NCI-H345 (cell line): ENCODE measurements at regions not wholly inside any gene's neighbourhood (a gene's known extent, or its start where the extent isn't known, plus 50 kb on each side); places are given as distances from the start of the nearest gene placed in this dataset.

Source experiments
- DNase-seq: peaks from one replicate; lab custom pipeline; 2025; lab: John Stamatoyannopoulos, UW

GRCh38 chr3:148223266-148223665, 474.4 kb upstream of the AGTR1 start:
- DNase-seq: no peak

- DNase-seq: no peak
Measured at GRCh38 chr3:148226246-148226645, 471.5 kb upstream of the AGTR1 start.

GRCh38 chr3:148227534-148227933, 470.2 kb upstream of the AGTR1 start:
- DNase-seq: no peak

- no peak for DNase-seq
Measured at GRCh38 chr3:148229107-148229506, 468.6 kb upstream of the AGTR1 start.

GRCh38 chr3:148230473-148230872, 467.2 kb upstream of the AGTR1 start:
- DNase-seq: no peak

DNA sequence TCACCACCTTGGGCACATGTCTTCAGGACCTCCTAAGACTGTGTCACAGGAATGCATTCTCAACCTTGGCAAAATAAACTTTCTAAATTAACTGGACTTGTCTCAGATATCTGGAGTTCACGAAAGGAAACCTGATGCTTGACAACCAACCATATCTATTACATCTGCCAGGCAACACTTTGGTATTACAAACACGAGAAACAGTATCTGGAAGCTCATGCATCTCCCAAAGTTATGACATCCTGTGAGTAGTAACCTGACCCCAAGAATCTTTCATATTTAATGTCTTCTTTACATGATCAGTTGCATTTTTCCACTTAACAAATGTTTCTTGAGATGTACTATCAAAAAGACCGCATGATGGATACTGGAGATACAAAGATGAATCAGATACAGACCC, 465.3 kb upstream of the AGTR1 start:
- DNase-seq: no peak

DNA sequence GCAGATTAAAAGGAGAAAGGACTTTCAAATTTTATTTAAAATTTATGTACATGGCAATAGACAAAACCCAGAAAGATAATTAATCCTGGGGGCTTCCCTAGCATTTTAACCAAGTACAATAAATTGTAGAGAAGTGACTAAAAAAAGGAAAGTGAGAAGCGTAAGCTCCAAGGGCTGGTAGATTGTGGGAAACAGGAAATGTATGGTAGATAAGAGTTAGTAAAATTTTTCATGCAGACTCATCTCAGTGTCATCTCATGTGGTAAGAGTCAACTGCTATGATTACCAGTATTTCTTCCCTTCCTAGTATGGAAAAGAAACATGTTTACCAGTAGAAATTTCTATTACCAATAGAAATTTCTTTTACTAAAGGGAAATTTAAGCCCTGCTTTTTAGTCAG, 464.3 kb upstream of the AGTR1 start:
- no peak for DNase-seq

DNA sequence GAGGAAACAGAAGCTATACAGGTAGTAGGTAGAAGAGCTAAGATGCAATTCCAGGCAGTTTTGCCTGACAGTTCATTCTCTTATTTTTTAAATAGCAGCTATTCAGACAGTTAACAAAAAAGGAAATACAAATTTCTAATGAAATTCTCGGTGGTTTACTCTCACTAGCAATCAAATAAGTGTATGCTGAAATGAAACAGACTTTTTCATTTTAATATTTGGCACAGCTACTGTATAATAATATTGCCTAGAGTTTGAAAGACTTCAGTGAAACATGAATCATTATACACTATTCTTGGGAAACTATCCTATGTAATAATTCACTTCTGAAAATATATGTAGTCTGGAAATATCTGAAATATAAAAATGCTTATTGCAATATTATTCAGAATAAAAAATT, 463.2 kb upstream of the AGTR1 start:
- no peak for DNase-seq

GRCh38 chr3:148235566-148235965, 462.1 kb upstream of the AGTR1 start:
- DNase-seq: no peak

DNA sequence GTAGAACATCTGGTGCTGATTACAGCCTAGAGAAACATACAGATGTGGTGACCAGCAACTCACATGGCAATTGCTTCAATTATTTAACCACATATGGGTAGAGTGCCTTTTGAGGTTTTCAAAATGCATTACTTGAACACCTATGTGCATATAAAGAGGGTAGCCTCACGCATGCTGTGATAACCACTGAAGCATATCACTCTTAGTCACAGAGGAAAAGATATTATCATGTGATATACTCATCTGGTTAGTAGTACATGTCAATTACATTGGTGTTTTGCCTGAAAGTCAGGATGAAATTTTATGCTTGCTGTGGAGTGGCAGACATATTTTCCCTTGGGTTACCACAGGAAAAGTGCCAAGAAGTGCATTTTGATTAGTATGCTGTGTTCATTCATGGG, 459.3 kb upstream of the AGTR1 start:
- DNase-seq: peak; percentile 6

GRCh38 chr3:148240351-148240750, 457.4 kb upstream of the AGTR1 start:
- no peak for DNase-seq

DNA sequence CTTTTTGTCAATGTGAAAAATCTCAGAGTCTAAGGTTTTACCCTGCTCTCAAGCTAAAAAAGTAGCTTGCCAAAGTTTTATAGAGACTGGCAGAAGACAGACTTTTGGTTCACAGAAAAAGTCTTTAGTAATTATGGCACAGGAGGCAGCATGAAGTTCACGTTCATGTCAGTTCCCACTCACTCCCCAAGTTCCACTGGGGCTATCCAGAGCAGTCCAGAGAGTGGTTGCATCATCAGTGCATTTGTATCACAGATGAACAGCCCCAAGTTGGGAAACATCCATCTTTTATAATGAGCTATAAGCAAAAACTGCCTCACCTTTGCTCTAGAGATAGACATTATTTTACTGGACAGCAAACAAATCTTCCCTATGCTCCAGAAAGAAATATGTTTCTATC, 454.1 kb upstream of the AGTR1 start:
- DNase-seq: no peak

DNA sequence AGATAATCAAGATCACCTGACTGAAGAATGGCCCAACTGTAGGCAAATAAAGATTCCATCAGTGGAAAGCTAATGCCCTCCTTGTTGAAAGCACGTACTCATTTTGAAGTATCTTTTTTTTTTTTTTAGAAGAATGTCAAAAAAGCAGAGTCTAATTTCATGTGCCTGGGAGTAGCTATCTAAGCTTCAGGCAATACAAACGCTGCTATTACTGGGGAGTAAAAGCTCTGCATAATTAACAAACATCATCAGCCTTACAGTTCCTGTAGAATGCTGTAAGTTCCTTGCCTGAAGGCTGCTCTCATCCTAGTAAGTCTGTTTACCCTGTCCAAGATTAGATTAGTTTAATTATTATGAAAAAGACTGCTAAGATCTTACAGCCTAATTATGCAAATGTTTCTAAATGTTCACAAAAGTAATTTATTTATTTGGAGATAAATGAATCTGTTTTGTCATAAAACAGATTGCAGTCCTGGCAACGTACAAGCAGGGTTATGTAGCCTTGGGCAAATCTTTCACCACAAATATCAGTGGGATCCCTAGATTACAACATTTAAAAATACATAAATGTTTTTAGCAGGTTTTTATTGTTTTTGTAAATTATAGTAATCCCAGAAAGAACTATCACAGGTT, 451.3 kb upstream of the AGTR1 start:
- DNase-seq: no peak

GRCh38 chr3:148253713-148254112, 444.0 kb upstream of the AGTR1 start:
- DNase-seq: no peak

GRCh38 chr3:148254402-148254801, 443.3 kb upstream of the AGTR1 start:
- DNase-seq: no peak

- DNase-seq: no peak
Measured at GRCh38 chr3:148255981-148256969, 441.4 kb upstream of the AGTR1 start.

DNA sequence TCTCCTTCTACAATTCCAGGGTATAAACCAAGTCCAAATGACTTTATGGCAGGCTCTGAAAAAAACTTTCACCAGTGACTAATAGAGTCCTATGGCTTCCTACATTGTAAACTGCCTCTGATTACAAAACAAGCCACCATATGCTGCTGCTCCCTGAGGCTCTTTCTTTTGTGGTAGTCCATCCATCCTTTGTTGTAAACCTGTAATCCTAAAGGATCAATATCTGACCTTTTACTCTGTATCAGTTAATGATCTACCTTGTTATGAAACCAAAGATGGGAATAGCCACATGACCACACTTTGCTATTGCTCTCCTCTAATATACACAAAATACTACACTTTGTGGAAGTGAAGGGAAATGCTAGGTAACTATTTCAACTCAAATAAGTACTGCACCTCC, 434.7 kb upstream of the AGTR1 start:
- no peak for DNase-seq

GRCh38 chr3:148265841-148266240, 431.9 kb upstream of the AGTR1 start:
- no peak for DNase-seq

DNA sequence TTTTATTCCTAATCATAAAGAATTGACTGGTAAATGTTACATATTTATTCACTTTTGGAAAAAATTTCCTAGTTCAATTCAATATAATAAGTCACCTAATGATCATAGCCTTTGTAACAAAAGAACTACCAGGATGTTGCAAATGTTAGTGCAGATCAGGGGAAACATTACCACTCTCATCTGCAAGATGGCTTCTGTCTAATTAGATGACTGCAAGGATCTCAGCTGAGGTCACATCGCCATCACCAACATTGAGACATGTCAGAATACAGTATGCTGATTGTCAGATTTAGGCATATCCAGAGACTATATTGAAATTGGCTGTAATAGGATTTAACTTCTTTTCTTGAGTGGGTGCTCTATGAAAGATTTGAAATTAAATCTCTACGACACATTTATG, 431.4 kb upstream of the AGTR1 start:
- DNase-seq: no peak

DNA sequence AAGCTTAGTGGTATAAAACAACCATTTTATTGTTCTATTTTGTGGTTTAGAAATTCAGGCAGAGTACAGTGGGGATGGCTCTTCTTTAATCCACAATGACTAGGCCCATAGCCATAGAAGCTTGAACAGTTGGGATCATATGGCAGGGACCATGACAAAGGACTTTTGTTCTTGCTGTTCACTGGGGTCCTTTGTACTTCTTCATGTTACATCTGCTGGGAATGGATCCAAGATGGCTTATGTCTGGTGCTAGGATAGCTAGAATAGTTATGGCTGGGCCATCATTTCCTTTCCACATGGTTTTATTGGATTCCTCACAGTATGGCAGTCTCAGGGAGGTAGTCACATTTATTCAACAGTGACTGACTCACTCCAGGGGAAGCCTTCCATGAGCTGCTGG, 427.9 kb upstream of the AGTR1 start:
- no peak for DNase-seq

GRCh38 chr3:148280623-148281242, 417.0 kb upstream of the AGTR1 start:
- no peak for DNase-seq

GRCh38 chr3:148289159-148289558, 408.5 kb upstream of the AGTR1 start:
- DNase-seq: no peak

DNA sequence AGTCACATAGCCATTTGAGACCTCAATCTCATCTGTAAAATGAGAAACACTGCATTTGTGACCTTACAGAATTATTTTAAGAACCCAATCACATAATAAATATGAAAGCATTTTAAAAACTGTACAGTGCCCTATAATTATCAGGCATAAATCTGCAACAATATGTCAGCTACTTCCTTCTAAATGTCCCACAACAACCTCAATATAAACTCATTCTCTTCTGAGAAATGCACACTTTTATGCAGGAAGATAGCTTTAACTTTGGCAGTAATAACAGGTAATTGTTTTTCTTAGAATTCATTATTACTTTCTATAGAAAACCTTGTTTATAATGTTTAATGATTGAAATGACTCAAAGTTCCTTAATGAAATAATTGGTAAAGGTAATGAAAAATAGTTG, 400.7 kb upstream of the AGTR1 start:
- DNase-seq: no peak
